T-cell (primary cell): ENCODE measurements at regions not wholly inside any gene's neighbourhood (a gene's known extent, or its start where the extent isn't known, plus 50 kb on each side); places are given as distances from the start of the nearest gene placed in this dataset.

Experiments
- ATAC-seq, 4 experiments: fragments of 200-7000 bp in 3 of 4; fragments of 150-1000 bp in 1 of 4; cut with Tn5 transposase; replicated peaks in 1 of 4; 1 replicate in 3 of 4; 2 replicates in 1 of 4; pipeline ENCODE4 v1.10.0; 2021; ENCODE audit warnings: moderate library complexity in 3 of 4, mild to moderate bottlenecking in 2 of 4, moderate number of reproducible peaks in 1 of 4
- CTCF ChIA-PET, 2 donors: fragments of 300-600 bp; sonication (Branson Sonifier 250); formaldehyde crosslinking; loops; one replicate each; lab custom pipeline; 2022; ENCODE audit warnings: antibody characterized with exemption in 2 of 2; lab: Charles Lee
- POLR2A ChIA-PET, 2 donors: fragments of 300-600 bp; sonication (Branson Sonifier 250); formaldehyde crosslinking; loops; one replicate each; lab custom pipeline; 2022; ENCODE audit warnings: antibody characterized with exemption in 2 of 2; lab: Charles Lee
- DNase-seq, 35 experiments: peaks; one replicate each; pipeline versions ENCODE4 v3.0.0 to v3.0.0-alpha.2; 2013 to 2023
- H3K27ac ChIP-seq: one replicate; pipeline ENCODE4 v1.5.1; 2013; ENCODE audit warnings: low read length
- H3K27me3 ChIP-seq, 2 experiments: replicated peaks in 1 of 2; 1 replicate in 1 of 2; 2 replicates in 1 of 2; pipeline versions ENCODE4 v1.6.1 to v1.7.0; 2013; ENCODE audit warnings: low read length in 1 of 2, mixed read lengths in 1 of 2; ENCODE audit not compliant: control insufficient read depth in 2 of 2, insufficient read depth in 2 of 2; ENCODE audit errors: extremely low read depth in 1 of 2
- H3K36me3 ChIP-seq, 2 donors: 1 replicate in 1 of 2; 2 replicates in 1 of 2; pipeline versions ENCODE4 v1.6.1 to v1.7.0; 2013; ENCODE audit warnings: low read length in 1 of 2; ENCODE audit not compliant: control insufficient read depth in 2 of 2, insufficient read depth in 1 of 2; ENCODE audit errors: extremely low read depth in 1 of 2
- H3K4me1 ChIP-seq, 2 experiments: 1 replicate in 1 of 2; 2 replicates in 1 of 2; pipeline versions ENCODE4 v1.6.1 to v1.7.0; 2013; ENCODE audit warnings: low read length in 2 of 2, mixed read lengths in 1 of 2; ENCODE audit not compliant: insufficient read depth in 2 of 2, control insufficient read depth in 1 of 2; ENCODE audit errors: extremely low read depth in 1 of 2
- H3K4me3 ChIP-seq, 2 donors: 1 replicate in 1 of 2; 2 replicates in 1 of 2; pipeline versions ENCODE4 v1.5.1 to v1.7.0; 2013; ENCODE audit warnings: mild to moderate bottlenecking in 2 of 2, low read length in 1 of 2, moderate library complexity in 1 of 2; ENCODE audit not compliant: control insufficient read depth in 1 of 2; ENCODE audit errors: extremely low read depth in 1 of 2
- H3K9me3 ChIP-seq: 2 replicates; pipeline ENCODE4 v1.7.0; 2013
- H3K27ac Mint-ChIP-seq, 2 donors: one replicate each; pipeline ENCODE4 v1.8.0; 2020 to 2021; ENCODE audit warnings: mild to moderate bottlenecking in 2 of 2, mixed read lengths in 2 of 2
- H3K27me3 Mint-ChIP-seq, 2 donors: one replicate each; pipeline ENCODE4 v1.8.0; 2021 to 2022; ENCODE audit warnings: mixed read lengths in 2 of 2
- H3K36me3 Mint-ChIP-seq: one replicate; pipeline ENCODE4 v1.8.0; 2021; ENCODE audit warnings: mixed read lengths
- H3K4me1 Mint-ChIP-seq, 3 donors: one replicate each; pipeline ENCODE4 v1.8.0; 2020 to 2022; ENCODE audit warnings: mixed read lengths in 3 of 3, mild to moderate bottlenecking in 1 of 3
- H3K4me3 Mint-ChIP-seq, 3 donors: one replicate each; pipeline ENCODE4 v1.8.0; 2020 to 2022; ENCODE audit warnings: mild to moderate bottlenecking in 3 of 3, mixed read lengths in 3 of 3, moderate library complexity in 3 of 3
- H3K9me3 Mint-ChIP-seq, 3 donors: one replicate each; pipeline ENCODE4 v1.8.0; 2020 to 2022; ENCODE audit warnings: mixed read lengths in 3 of 3
- WGBS: methylation state at CpG from one replicate; pipeline ENCODE4 v1.1.5; 2013; ENCODE audit warnings: missing lambda C conversion rate; ENCODE audit not compliant: insufficient coverage; 5-methylcytosine and 5-hydroxymethylcytosine counted together

- peaks cover 23 to 41% (median 31%) of the 10 kb centered on the region in 3 donors for H3K4me1 Mint-ChIP-seq
- H3K9me3 ChIP-seq = no peaks in the 10 kb centered on the region
- H3K9me3 Mint-ChIP-seq = no peaks in the 10 kb centered on the region
- H3K4me3 ChIP-seq = no peak overlapping the region
- peaks cover 16 to 24% of the 10 kb centered on the region in 2 donors for H3K36me3 ChIP-seq
- ATAC-seq (no peak), DNase-seq (no peak)
- H3K27ac Mint-ChIP-seq = peak overlapping the region in 1 of 2 donors; percentile 48
- ChIA-PET POLR2A (interaction anchor here in 1 of 2 donors (1.5 kb wide), 1 partner anchor 13 kb away, joined by 7 read pairs; a partner anchor contains a TSS), CTCF (no interaction called here)
- H3K27me3 Mint-ChIP-seq = no peaks in the 10 kb centered on the region
- WGBS = 88% methylated on average over 6 of the region's 8 CpGs
- peak overlapping the region; percentile 25 to 89 (median 61) for H3K4me3 Mint-ChIP-seq
- no peak overlapping the region for H3K27ac ChIP-seq
- peaks cover 20 to 38% of the 10 kb centered on the region in 2 experiments for H3K4me1 ChIP-seq
- peaks cover 9% of the 10 kb centered on the region for H3K36me3 Mint-ChIP-seq
- no peaks in the 10 kb centered on the region for H3K27me3 ChIP-seq
These were observed 171.9 kb downstream of the AHSP start for GRCh38 chr16:31699601-31700000.

GRCh38 chr16:31700200-31700529 lies 172.5 kb downstream of the AHSP start:
- peaks cover 13% of the 10 kb centered on the region for H3K36me3 Mint-ChIP-seq
- peak overlapping the region; percentile 59 to 90 for H3K27ac Mint-ChIP-seq
- WGBS = 0% methylated on average over 6 of the region's 8 CpGs
- H3K4me3 ChIP-seq = peak overlapping the region; percentile 71 to 74
- H3K4me1 Mint-ChIP-seq = peaks cover 23 to 41% (median 31%) of the 10 kb centered on the region in 3 donors
- H3K4me3 Mint-ChIP-seq = peak overlapping the region; percentile 89
- peak overlapping the region; percentile 96 for H3K27ac ChIP-seq
- ATAC-seq (no peak), DNase-seq (no peak)
- no peaks in the 10 kb centered on the region for H3K27me3 Mint-ChIP-seq
- peaks cover 19 to 30% of the 10 kb centered on the region in 2 donors for H3K36me3 ChIP-seq
- peaks cover 16 to 35% of the 10 kb centered on the region in 2 experiments for H3K4me1 ChIP-seq
- H3K27me3 ChIP-seq = no peaks in the 10 kb centered on the region
- ChIA-PET POLR2A (no interaction called here), CTCF (no interaction called here)
- H3K9me3 Mint-ChIP-seq = no peaks in the 10 kb centered on the region
- no peaks in the 10 kb centered on the region for H3K9me3 ChIP-seq

- Histone ChIP-seq H3K4me1 (peaks cover 12 to 30% of the 10 kb centered on the region in 2 experiments), H3K27me3 (no peaks in the 10 kb centered on the region), H3K9me3 (no peaks in the 10 kb centered on the region), H3K36me3 (peaks cover 22 to 36% of the 10 kb centered on the region in 2 donors), H3K4me3 (peak overlapping the region; percentile 71 to 74), H3K27ac (peak overlapping the region; percentile 96)
- ChIA-PET POLR2A (no interaction called here), CTCF (no interaction called here)
- H3K27me3 Mint-ChIP-seq = no peaks in the 10 kb centered on the region
- ATAC-seq (peak; percentile 80 to 86 (median 84)), DNase-seq (peak; percentile 72 to 92 (median 87))
- peaks cover 16% of the 10 kb centered on the region for H3K36me3 Mint-ChIP-seq
- peaks cover 23 to 41% (median 31%) of the 10 kb centered on the region in 3 donors for H3K4me1 Mint-ChIP-seq
- peak overlapping the region; percentile 89 for H3K4me3 Mint-ChIP-seq
- WGBS = under 1% methylated on average over 54 of the region's 56 CpGs
- no peaks in the 10 kb centered on the region for H3K9me3 Mint-ChIP-seq
- peak overlapping the region; percentile 59 to 94 for H3K27ac Mint-ChIP-seq
These were observed 172.8 kb upstream of the ZNF267 start for GRCh38 chr16:31700530-31701388.

GRCh38 chr16:31701734-31702133 lies 171.9 kb upstream of the ZNF267 start:
- H3K27me3 Mint-ChIP-seq = no peaks in the 10 kb centered on the region

GRCh38 chr16:31702796-31703195 lies 170.8 kb upstream of the ZNF267 start:
- H3K27ac ChIP-seq = peak overlapping the region; percentile 96
- H3K27me3 ChIP-seq = no peaks in the 10 kb centered on the region
- Mint-ChIP-seq H3K36me3 (peaks cover 30% of the 10 kb centered on the region), H3K9me3 (no peaks in the 10 kb centered on the region), H3K27ac (peak overlapping the region; percentile 60 to 94), H3K4me1 (peaks cover 26 to 38% (median 33%) of the 10 kb centered on the region in 3 donors), H3K4me3 (peak overlapping the region in 1 of 3 donors; percentile 89), H3K27me3 (no peaks in the 10 kb centered on the region)
- no peak for ATAC-seq
- ChIA-PET CTCF (interaction anchor here in 1 of 2 donors (0.9 to 1.2 kb wide), 2 partner anchors 9 to 10 kb away, joined by 3 read pairs; a partner anchor contains a TSS), POLR2A (interaction anchor here in 1 of 2 donors (0.6 to 1.2 kb wide), 2 partner anchors 10 to 14 kb away, joined by 3 to 8 read pairs; no protein-coding TSS in a partner anchor)
- H3K9me3 ChIP-seq = no peaks in the 10 kb centered on the region
- WGBS = 100% methylated on average over 1 of the region's 5 CpGs
- H3K4me1 ChIP-seq = peaks cover 4 to 32% of the 10 kb centered on the region in 2 experiments
- no peak overlapping the region for H3K4me3 ChIP-seq
- DNase-seq = no peak
- peaks cover 32 to 56% of the 10 kb centered on the region in 2 donors for H3K36me3 ChIP-seq

More at GRCh38 chr16:31701734-31702133, 171.9 kb upstream of the ZNF267 start:
- Mint-ChIP-seq H3K9me3 (no peaks in the 10 kb centered on the region), H3K4me1 (peaks cover 23 to 40% (median 30%) of the 10 kb centered on the region in 3 donors), H3K4me3 (peak overlapping the region; percentile 89), H3K27ac (peak overlapping the region; percentile 47 to 94), H3K36me3 (peaks cover 20% of the 10 kb centered on the region)
- peak in 1 of 35 experiments; percentile 19 for DNase-seq
- no peaks in the 10 kb centered on the region for H3K9me3 ChIP-seq
- CTCF ChIA-PET = interaction anchor here in 1 of 2 donors (1.2 kb wide), 1 partner anchor 10 kb away, joined by 3 read pairs; no protein-coding TSS in a partner anchor
- POLR2A ChIA-PET = no interaction called here
- ATAC-seq = no peak
- H3K27me3 ChIP-seq = no peaks in the 10 kb centered on the region
- peaks cover 4 to 24% of the 10 kb centered on the region in 2 experiments for H3K4me1 ChIP-seq
- peak overlapping the region; percentile 96 for H3K27ac ChIP-seq
- peaks cover 28 to 45% of the 10 kb centered on the region in 2 donors for H3K36me3 ChIP-seq
- peak overlapping the region; percentile 71 to 74 for H3K4me3 ChIP-seq
- WGBS = 70% methylated on average over 2 of the region's 3 CpGs

GRCh38 chr16:31703526-31704128 lies 170.0 kb upstream of the ZNF267 start:
- H3K36me3 Mint-ChIP-seq = peaks cover 37% of the 10 kb centered on the region
- peaks cover 9 to 40% of the 10 kb centered on the region in 2 experiments for H3K4me1 ChIP-seq

More at GRCh38 chr16:31703526-31704128, 170.0 kb upstream of the ZNF267 start:
- Mint-ChIP-seq H3K4me3 (no peak overlapping the region), H3K4me1 (peaks cover 34 to 45% (median 40%) of the 10 kb centered on the region in 3 donors), H3K27me3 (no peaks in the 10 kb centered on the region), H3K9me3 (no peaks in the 10 kb centered on the region), H3K27ac (peak overlapping the region in 1 of 2 donors; percentile 94)
- DNase-seq (no peak), ATAC-seq (no peak)
- Histone ChIP-seq H3K9me3 (no peaks in the 10 kb centered on the region), H3K4me3 (no peak overlapping the region), H3K27ac (no peak overlapping the region), H3K36me3 (peaks cover 32 to 61% of the 10 kb centered on the region in 2 donors), H3K27me3 (no peaks in the 10 kb centered on the region)
- CTCF ChIA-PET = no interaction called here
- WGBS = 100% methylated on average over 1 of the region's 5 CpGs
- POLR2A ChIA-PET = no interaction called here
